Upper lobe of left lung (tissue), 6 donors: ENCODE measurements at regions not wholly inside any gene's neighbourhood (a gene's known extent, or its start where the extent isn't known, plus 50 kb on each side); places are given as distances from the start of the nearest gene placed in this dataset.

Source experiments
- ATAC-seq, 2 donors: fragments of 200-7000 bp; cut with Tn5 transposase; one replicate each; pipeline ENCODE4 v1.9.1; 2022; ENCODE audit warnings: mild to moderate bottlenecking in 2 of 2, moderate library complexity in 2 of 2; ENCODE audit not compliant: low FRiP score in 2 of 2
- DNase-seq, 2 donors: peaks; one replicate each; pipeline ENCODE4 v3.0.0-alpha.2; 2019 to 2020
- H3K27ac ChIP-seq, 4 donors: fragments of 200-600 bp; sonication (generic); one replicate each; pipeline ENCODE4 v1.5.1; 2016 to 2019
- H3K27me3 ChIP-seq, 4 donors: fragments of 200-600 bp; sonication (generic); one replicate each; pipeline ENCODE4 v1.5.1; 2017 to 2019
- H3K36me3 ChIP-seq, 4 donors: fragments of 200-600 bp; sonication (generic); one replicate each; pipeline ENCODE4 v1.5.1; 2016 to 2019
- H3K4me1 ChIP-seq, 4 donors: fragments of 200-600 bp; sonication (generic); one replicate each; pipeline ENCODE4 v1.5.1; 2018 to 2019
- H3K4me3 ChIP-seq, 4 donors: fragments of 200-600 bp; sonication (generic); one replicate each; pipeline ENCODE4 v1.5.1; 2017 to 2019; ENCODE audit warnings: mild to moderate bottlenecking in 2 of 4, moderate library complexity in 1 of 4
- H3K9me3 ChIP-seq, 4 donors: fragments of 200-600 bp; sonication (generic); one replicate each; pipeline ENCODE4 v1.5.1; 2018 to 2019
- EP300 ChIP-seq, 4 donors: sonication (generic); formaldehyde crosslinking; IDR thresholded peaks; one replicate each; pipeline ENCODE4 v1.5.1; 2017; ENCODE audit warnings: antibody characterized with exemption in 4 of 4, control low read depth in 2 of 4
- POLR2A ChIP-seq, 4 donors: fragments of 450-650 bp; IDR thresholded peaks; one replicate each; pipeline ENCODE4 v1.5.1; 2016 to 2017; ENCODE audit warnings: antibody characterized with exemption in 4 of 4, mild to moderate bottlenecking in 2 of 4
- POLR2AphosphoS5 ChIP-seq, 2 donors: sonication (generic); formaldehyde crosslinking; IDR thresholded peaks; one replicate each; pipeline ENCODE4 v1.5.1; 2017; ENCODE audit warnings: antibody characterized with exemption in 2 of 2
- WGBS, 2 donors: methylation state at CpG; one replicate each; pipeline ENCODE4 v1.1.5; 2017 to 2018; 5-methylcytosine and 5-hydroxymethylcytosine counted together
- TF ChIP-seq, protein P1 (sequence below), 6 experiments: fragments of 450-650 bp in 4 of 6; fragments of 200-600 bp in 2 of 6; sonication (generic) in 2 of 6; IDR thresholded peaks; one replicate each; pipeline ENCODE4 v1.5.1; 2016 to 2019; ENCODE audit warnings: antibody characterized with exemption in 6 of 6
- donor health status: DM: no; HTN: no; CAD: no; lungs with moderate emphysema.
- donor health status: DM: no; HTN: yes; CAD: no; lungs with severe emphysema.

DNA sequence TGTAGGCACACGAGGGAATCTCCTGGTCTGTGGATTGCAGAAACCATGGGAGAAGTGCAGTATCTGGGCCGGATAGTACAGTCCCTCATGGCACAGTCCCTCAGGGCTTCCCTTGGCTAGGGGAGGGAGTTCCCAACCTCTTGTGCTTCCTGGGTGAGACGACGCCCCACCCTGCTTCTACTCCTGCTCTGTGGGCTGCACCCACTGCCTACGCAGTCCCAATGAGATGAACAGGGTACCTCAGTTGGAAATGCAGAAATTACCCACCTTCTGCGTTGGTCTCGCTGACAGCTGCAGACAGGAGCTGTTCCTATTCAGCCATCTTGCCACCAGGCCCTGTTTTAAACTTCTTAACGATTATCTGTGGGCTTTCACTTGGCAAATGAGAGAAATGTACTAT lies 157.2 kb upstream of the CARD18 start:
- Histone ChIP-seq H3K4me1 (no peaks in the 10 kb centered on the region), H3K9me3 (no peaks in the 10 kb centered on the region), H3K36me3 (no peaks in the 10 kb centered on the region), H3K27me3 (no peaks in the 10 kb centered on the region), H3K4me3 (no peak overlapping the region), H3K27ac (no peak overlapping the region)
- no peak for TF ChIP-seq POLR2AphosphoS5 (IDR thresholded peaks at IDR 0.05)
- no peak for TF ChIP-seq POLR2A (IDR thresholded peaks at IDR 0.05)
- TF ChIP-seq EP300 (IDR thresholded peaks at IDR 0.05) = no peak
- TF ChIP-seq, protein P1, sequence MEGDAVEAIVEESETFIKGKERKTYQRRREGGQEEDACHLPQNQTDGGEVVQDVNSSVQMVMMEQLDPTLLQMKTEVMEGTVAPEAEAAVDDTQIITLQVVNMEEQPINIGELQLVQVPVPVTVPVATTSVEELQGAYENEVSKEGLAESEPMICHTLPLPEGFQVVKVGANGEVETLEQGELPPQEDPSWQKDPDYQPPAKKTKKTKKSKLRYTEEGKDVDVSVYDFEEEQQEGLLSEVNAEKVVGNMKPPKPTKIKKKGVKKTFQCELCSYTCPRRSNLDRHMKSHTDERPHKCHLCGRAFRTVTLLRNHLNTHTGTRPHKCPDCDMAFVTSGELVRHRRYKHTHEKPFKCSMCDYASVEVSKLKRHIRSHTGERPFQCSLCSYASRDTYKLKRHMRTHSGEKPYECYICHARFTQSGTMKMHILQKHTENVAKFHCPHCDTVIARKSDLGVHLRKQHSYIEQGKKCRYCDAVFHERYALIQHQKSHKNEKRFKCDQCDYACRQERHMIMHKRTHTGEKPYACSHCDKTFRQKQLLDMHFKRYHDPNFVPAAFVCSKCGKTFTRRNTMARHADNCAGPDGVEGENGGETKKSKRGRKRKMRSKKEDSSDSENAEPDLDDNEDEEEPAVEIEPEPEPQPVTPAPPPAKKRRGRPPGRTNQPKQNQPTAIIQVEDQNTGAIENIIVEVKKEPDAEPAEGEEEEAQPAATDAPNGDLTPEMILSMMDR (IDR thresholded peaks at IDR 0.05) = no peak
- 90 to 93% methylated on average over 7 to 8 of the region's 8 CpGs for WGBS, 2 donors
- DNase-seq (no peak), ATAC-seq (no peak)

DNA sequence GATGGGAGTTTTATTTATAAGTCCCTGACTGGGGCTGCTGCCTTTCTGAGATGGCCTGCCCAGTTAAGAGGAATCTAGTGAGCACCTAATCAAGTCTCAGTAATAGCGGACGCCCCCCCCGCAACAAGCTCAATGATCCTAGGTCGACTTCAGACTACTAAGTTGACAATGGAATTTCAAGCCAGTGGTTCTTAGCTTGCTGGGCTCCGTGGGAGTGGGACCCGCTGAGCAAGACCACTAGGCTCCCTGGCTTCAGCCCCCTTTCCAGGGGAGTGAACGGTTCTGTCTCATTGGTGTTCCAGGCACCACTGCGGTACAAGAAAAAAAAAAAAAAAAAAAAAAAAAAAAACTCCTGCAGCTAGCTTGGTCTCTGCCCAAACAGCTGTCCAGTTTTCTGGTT lies 156.8 kb upstream of the CARD18 start:
- H3K4me3 ChIP-seq = no peak overlapping the region
- no peak for DNase-seq
- TF ChIP-seq POLR2A (IDR thresholded peaks at IDR 0.05) (no peak), POLR2AphosphoS5 (IDR thresholded peaks at IDR 0.05) (no peak), EP300 (IDR thresholded peaks at IDR 0.05) (no peak)
- TF ChIP-seq, protein P1 (IDR thresholded peaks at IDR 0.05) = no peak
- WGBS, 2 donors = 95 to 97% methylated on average over 8 of the region's 8 CpGs
- ATAC-seq = no peak
- H3K36me3 ChIP-seq = no peaks in the 10 kb centered on the region
- no peak overlapping the region for H3K27ac ChIP-seq
- H3K9me3 ChIP-seq = no peaks in the 10 kb centered on the region
- no peaks in the 10 kb centered on the region for H3K4me1 ChIP-seq
- no peaks in the 10 kb centered on the region for H3K27me3 ChIP-seq

DNA sequence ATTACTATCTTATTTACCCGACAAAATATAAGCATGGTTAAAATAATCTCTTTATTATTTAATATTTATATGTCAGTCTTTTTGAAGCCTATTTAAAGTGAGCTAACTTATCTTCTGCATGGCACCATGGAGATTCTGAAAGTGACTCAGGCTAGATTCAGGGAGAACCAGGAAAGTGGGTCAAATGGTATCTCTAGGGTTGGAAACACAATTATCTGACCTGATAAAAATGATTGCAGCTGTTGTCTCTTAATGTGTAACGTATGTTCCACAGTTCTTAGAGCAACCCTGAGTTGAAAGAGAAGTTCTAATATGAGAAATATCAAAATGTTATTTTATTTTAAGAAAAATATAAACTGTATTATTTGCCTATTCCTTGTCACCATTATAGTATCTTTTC lies 143.1 kb upstream of the CARD18 start:
- no peak for DNase-seq
- WGBS, 2 donors = 76 to 87% methylated on average over 2 of the region's 2 CpGs
- Histone ChIP-seq H3K36me3 (no peaks in the 10 kb centered on the region), H3K27me3 (no peaks in the 10 kb centered on the region), H3K9me3 (no peaks in the 10 kb centered on the region), H3K27ac (no peak overlapping the region), H3K4me1 (no peaks in the 10 kb centered on the region), H3K4me3 (no peak overlapping the region)
- ATAC-seq = no peak
- TF ChIP-seq POLR2A (IDR thresholded peaks at IDR 0.05) (no peak), EP300 (IDR thresholded peaks at IDR 0.05) (no peak), POLR2AphosphoS5 (IDR thresholded peaks at IDR 0.05) (no peak)
- TF ChIP-seq, protein P1 (IDR thresholded peaks at IDR 0.05) = no peak

DNA sequence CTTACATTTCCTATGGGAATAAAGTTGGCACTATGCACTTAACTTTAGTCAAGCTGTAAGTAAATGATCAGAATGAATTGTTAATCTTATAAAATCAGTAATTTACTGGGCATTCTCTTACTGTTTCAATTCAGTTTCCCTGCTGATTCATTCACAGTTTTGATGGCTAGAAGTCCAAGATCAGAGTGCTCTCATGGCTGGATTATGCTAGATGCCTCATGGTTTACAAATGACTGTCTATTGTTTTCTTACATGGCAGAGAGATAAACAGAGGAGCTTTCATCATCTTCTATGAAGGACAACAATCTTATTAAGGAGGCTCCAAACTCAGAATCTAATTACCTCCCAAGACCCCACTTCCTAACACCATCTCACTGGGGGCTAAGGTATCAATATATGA lies 135.1 kb upstream of the CARD18 start:
- Histone ChIP-seq H3K27ac (no peak overlapping the region), H3K4me3 (no peak overlapping the region), H3K9me3 (no peaks in the 10 kb centered on the region), H3K27me3 (no peaks in the 10 kb centered on the region), H3K36me3 (no peaks in the 10 kb centered on the region), H3K4me1 (no peaks in the 10 kb centered on the region)
- no peak for DNase-seq
- ATAC-seq = no peak
- no peak for TF ChIP-seq POLR2AphosphoS5 (IDR thresholded peaks at IDR 0.05)
- TF ChIP-seq, protein P1 (IDR thresholded peaks at IDR 0.05) = no peak
- no peak for TF ChIP-seq POLR2A (IDR thresholded peaks at IDR 0.05)
- TF ChIP-seq EP300 (IDR thresholded peaks at IDR 0.05) = no peak

DNA sequence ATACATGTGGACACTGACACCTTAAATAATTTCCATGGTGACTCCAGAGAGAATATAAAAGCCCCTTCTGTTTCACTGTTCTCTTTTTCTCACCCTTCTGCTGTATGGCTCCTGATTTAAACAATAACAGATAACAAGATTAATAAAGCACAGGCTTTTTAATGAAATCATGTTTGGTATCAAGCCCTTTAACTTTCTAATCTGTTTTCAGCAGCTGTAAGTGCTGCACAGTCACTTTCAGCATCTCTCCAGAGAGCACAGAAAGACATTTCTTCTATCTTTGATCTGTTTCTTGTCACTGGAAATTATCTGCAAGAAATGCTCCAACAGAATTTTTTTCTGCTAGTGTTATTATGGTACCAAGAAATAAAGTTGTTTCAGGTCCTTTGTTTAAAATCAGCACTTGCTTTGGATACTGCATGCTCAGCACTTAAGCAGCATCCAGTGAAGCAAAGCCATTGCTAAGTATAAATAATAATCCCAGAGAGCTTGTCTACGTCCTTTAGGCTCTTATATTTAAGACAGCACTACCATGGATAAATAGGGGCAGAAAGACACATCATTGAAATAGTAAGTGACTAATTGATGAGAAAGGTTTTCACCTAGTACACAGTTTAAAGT lies 134.2 kb upstream of the CARD18 start:
- DNase-seq (no peak), ATAC-seq (no peak)
- Histone ChIP-seq H3K4me3 (no peak overlapping the region), H3K27me3 (no peaks in the 10 kb centered on the region), H3K9me3 (no peaks in the 10 kb centered on the region), H3K4me1 (no peaks in the 10 kb centered on the region), H3K27ac (no peak overlapping the region), H3K36me3 (no peaks in the 10 kb centered on the region)
- WGBS, 2 donors = 72 to 75% methylated on average over 1 of the region's 1 CpG
- TF ChIP-seq, protein P1 (IDR thresholded peaks at IDR 0.05) = no peak
- TF ChIP-seq POLR2AphosphoS5 (IDR thresholded peaks at IDR 0.05) (no peak), POLR2A (IDR thresholded peaks at IDR 0.05) (no peak), EP300 (IDR thresholded peaks at IDR 0.05) (no peak)
